ENCODE measurements at regions not wholly inside any gene's neighbourhood (a gene's known extent, or its start where the extent isn't known, plus 50 kb on each side); places are given as distances from the start of the nearest gene placed in this dataset.

DNA sequence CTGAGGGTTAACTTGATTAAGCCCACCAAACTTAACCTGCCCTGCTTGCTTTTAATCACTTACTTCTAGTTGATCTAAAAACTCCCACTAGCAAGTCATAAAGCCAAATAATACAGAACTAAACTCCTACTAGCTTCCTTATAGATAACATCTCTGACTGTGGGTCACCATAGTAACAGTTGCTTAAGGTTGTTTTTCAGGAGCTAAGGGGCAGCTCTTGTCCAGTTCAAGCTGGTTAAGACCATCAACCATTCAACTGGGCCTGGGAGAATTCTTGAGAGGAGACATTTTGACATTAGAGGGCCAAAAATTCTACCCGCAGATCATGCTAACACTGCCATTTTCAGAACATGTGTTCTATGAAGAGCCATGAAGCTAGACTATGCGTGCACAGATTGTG, 67.0 kb downstream of the UCHL1 start:
- Histone ChIP-seq H3K27ac (ENCODE audit: low read depth) (no peak overlapping the region), H3K27me3 (ENCODE audit: insufficient read depth) (no peaks in the 10 kb centered on the region), H3K4me3 (no peak overlapping the region), H3K9me2 (ENCODE audit: insufficient read depth) (peaks cover 11% of the 10 kb centered on the region; the same call in 1 of the 2 replicates), H3K4me2 (no peak overlapping the region), H3K4me1 (ENCODE audit: insufficient read depth) (peaks cover 28% of the 10 kb centered on the region), H4K20me1 (replicated peaks; ENCODE audit: insufficient read depth) (no peaks in the 10 kb centered on the region), H2AFZ (no peak overlapping the region), H3K79me2 (replicated peaks; ENCODE audit: insufficient read depth) (no peaks in the 10 kb centered on the region), H3K36me3 (ENCODE audit: insufficient read depth) (no peaks in the 10 kb centered on the region), H3F3A (replicated peaks; ENCODE audit: low read depth) (no peaks in the 10 kb centered on the region)
- Mint-ChIP-seq H3K36me3 (ENCODE audit: low read depth) (no peaks in the 10 kb centered on the region), H3K4me1 (peaks cover 35% of the 10 kb centered on the region), H3K9me3 (peaks cover 8% of the 10 kb centered on the region; the same call in 2 of the 3 replicates), H3K4me3 (no peak overlapping the region), H3K27ac (no peak overlapping the region), H3K27me3 (ENCODE audit: insufficient read depth, low read depth, poor library complexity) (peaks cover 5% of the 10 kb centered on the region)
- TF ChIP-seq EZH2 (IDR thresholded peaks at IDR 0.05; ENCODE audit: low read depth, unreplicated experiment) (no peak), ZNF114 (CRISPR knock-in tag; IDR thresholded peaks at IDR 0.05) (no peak), ZNF331 (CRISPR knock-in tag; IDR thresholded peaks at IDR 0.05; ENCODE audit: low read depth) (no peak), JUNB (IDR thresholded peaks at IDR 0.05; ENCODE audit: unreplicated experiment) (no peak), CREB1 (CRISPR knock-in tag; IDR thresholded peaks at IDR 0.05; ENCODE audit: low read depth) (no peak), POLR2AphosphoS5 (IDR thresholded peaks at IDR 0.05; ENCODE audit: low read depth) (no peak), STAT1 (IDR thresholded peaks at IDR 0.05; ENCODE audit: unreplicated experiment) (no peak), NANOG (IDR thresholded peaks at IDR 0.05; ENCODE audit: borderline replicate concordance) (no peak), EZH2phosphoT487 (IDR thresholded peaks at IDR 0.05; ENCODE audit: unreplicated experiment) (no peak)
- TF ChIP-seq, protein P1, sequence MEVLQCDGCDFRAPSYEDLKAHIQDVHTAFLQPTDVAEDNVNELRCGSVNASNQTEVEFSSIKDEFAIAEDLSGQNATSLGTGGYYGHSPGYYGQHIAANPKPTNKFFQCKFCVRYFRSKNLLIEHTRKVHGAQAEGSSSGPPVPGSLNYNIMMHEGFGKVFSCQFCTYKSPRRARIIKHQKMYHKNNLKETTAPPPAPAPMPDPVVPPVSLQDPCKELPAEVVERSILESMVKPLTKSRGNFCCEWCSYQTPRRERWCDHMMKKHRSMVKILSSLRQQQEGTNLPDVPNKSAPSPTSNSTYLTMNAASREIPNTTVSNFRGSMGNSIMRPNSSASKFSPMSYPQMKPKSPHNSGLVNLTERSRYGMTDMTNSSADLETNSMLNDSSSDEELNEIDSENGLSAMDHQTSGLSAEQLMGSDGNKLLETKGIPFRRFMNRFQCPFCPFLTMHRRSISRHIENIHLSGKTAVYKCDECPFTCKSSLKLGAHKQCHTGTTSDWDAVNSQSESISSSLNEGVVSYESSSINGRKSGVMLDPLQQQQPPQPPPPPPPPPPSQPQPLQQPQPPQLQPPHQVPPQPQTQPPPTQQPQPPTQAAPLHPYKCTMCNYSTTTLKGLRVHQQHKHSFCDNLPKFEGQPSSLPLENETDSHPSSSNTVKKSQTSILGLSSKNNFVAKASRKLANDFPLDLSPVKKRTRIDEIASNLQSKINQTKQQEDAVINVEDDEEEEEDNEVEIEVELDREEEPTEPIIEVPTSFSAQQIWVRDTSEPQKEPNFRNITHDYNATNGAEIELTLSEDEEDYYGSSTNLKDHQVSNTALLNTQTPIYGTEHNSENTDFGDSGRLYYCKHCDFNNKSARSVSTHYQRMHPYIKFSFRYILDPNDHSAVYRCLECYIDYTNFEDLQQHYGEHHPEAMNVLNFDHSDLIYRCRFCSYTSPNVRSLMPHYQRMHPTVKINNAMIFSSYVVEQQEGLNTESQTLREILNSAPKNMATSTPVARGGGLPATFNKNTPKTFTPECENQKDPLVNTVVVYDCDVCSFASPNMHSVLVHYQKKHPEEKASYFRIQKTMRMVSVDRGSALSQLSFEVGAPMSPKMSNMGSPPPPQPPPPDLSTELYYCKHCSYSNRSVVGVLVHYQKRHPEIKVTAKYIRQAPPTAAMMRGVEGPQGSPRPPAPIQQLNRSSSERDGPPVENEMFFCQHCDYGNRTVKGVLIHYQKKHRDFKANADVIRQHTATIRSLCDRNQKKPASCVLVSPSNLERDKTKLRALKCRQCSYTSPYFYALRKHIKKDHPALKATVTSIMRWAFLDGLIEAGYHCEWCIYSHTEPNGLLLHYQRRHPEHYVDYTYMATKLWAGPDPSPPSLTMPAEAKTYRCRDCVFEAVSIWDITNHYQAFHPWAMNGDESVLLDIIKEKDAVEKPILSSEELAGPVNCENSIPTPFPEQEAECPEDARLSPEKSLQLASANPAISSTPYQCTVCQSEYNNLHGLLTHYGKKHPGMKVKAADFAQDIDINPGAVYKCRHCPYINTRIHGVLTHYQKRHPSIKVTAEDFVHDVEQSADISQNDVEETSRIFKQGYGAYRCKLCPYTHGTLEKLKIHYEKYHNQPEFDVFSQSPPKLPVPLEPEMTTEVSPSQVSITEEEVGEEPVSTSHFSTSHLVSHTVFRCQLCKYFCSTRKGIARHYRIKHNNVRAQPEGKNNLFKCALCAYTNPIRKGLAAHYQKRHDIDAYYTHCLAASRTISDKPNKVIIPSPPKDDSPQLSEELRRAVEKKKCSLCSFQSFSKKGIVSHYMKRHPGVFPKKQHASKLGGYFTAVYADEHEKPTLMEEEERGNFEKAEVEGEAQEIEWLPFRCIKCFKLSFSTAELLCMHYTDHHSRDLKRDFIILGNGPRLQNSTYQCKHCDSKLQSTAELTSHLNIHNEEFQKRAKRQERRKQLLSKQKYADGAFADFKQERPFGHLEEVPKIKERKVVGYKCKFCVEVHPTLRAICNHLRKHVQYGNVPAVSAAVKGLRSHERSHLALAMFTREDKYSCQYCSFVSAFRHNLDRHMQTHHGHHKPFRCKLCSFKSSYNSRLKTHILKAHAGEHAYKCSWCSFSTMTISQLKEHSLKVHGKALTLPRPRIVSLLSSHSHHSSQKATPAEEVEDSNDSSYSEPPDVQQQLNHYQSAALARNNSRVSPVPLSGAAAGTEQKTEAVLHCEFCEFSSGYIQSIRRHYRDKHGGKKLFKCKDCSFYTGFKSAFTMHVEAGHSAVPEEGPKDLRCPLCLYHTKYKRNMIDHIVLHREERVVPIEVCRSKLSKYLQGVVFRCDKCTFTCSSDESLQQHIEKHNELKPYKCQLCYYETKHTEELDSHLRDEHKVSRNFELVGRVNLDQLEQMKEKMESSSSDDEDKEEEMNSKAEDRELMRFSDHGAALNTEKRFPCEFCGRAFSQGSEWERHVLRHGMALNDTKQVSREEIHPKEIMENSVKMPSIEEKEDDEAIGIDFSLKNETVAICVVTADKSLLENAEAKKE (CRISPR knock-in tag; IDR thresholded peaks at IDR 0.05): no peak
- TF ChIP-seq, protein P2, sequence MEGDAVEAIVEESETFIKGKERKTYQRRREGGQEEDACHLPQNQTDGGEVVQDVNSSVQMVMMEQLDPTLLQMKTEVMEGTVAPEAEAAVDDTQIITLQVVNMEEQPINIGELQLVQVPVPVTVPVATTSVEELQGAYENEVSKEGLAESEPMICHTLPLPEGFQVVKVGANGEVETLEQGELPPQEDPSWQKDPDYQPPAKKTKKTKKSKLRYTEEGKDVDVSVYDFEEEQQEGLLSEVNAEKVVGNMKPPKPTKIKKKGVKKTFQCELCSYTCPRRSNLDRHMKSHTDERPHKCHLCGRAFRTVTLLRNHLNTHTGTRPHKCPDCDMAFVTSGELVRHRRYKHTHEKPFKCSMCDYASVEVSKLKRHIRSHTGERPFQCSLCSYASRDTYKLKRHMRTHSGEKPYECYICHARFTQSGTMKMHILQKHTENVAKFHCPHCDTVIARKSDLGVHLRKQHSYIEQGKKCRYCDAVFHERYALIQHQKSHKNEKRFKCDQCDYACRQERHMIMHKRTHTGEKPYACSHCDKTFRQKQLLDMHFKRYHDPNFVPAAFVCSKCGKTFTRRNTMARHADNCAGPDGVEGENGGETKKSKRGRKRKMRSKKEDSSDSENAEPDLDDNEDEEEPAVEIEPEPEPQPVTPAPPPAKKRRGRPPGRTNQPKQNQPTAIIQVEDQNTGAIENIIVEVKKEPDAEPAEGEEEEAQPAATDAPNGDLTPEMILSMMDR (conservative IDR thresholded peaks at IDR 0.05; ENCODE audit: low read depth in 2 of 2): no peak
- TF ChIP-seq, protein P3, sequence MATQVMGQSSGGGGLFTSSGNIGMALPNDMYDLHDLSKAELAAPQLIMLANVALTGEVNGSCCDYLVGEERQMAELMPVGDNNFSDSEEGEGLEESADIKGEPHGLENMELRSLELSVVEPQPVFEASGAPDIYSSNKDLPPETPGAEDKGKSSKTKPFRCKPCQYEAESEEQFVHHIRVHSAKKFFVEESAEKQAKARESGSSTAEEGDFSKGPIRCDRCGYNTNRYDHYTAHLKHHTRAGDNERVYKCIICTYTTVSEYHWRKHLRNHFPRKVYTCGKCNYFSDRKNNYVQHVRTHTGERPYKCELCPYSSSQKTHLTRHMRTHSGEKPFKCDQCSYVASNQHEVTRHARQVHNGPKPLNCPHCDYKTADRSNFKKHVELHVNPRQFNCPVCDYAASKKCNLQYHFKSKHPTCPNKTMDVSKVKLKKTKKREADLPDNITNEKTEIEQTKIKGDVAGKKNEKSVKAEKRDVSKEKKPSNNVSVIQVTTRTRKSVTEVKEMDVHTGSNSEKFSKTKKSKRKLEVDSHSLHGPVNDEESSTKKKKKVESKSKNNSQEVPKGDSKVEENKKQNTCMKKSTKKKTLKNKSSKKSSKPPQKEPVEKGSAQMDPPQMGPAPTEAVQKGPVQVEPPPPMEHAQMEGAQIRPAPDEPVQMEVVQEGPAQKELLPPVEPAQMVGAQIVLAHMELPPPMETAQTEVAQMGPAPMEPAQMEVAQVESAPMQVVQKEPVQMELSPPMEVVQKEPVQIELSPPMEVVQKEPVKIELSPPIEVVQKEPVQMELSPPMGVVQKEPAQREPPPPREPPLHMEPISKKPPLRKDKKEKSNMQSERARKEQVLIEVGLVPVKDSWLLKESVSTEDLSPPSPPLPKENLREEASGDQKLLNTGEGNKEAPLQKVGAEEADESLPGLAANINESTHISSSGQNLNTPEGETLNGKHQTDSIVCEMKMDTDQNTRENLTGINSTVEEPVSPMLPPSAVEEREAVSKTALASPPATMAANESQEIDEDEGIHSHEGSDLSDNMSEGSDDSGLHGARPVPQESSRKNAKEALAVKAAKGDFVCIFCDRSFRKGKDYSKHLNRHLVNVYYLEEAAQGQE (IDR thresholded peaks at IDR 0.05; ENCODE audit: unreplicated experiment): no peak
- TF ChIP-seq, protein P4, sequence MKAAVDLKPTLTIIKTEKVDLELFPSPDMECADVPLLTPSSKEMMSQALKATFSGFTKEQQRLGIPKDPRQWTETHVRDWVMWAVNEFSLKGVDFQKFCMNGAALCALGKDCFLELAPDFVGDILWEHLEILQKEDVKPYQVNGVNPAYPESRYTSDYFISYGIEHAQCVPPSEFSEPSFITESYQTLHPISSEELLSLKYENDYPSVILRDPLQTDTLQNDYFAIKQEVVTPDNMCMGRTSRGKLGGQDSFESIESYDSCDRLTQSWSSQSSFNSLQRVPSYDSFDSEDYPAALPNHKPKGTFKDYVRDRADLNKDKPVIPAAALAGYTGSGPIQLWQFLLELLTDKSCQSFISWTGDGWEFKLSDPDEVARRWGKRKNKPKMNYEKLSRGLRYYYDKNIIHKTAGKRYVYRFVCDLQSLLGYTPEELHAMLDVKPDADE (IDR thresholded peaks at IDR 0.05): no peak
- ATAC-seq: no peak
- no peak for DNase-seq (ENCODE audit: low spot score)
